CD4-positive, CD25-positive, alpha-beta regulatory T cell (primary cell): ENCODE measurements at regions not wholly inside any gene's neighbourhood (a gene's known extent, or its start where the extent isn't known, plus 50 kb on each side); places are given as distances from the start of the nearest gene placed in this dataset.
"Not testable (repeated sequence)": the region's sequence is repeated elsewhere in the genome, so short reads cannot be mapped to it uniquely, and the experiment has no call there.

Experiments
- ATAC-seq, 2 donors: fragments of 150-1000 bp; cut with Tn5 transposase; one replicate each; pipeline ENCODE4 v1.10.0; 2021; ENCODE audit warnings: low read depth in 2 of 2, moderate number of reproducible peaks in 2 of 2, moderate library complexity in 1 of 2
- DNase-seq, 3 donors: peaks; one replicate each; pipeline versions ENCODE4 v3.0.0 to v3.0.0-alpha.2; 2012 to 2022; ENCODE audit warnings: mixed read lengths in 1 of 3
- H3K27ac ChIP-seq: one replicate; pipeline ENCODE4 v1.7.0; 2013; ENCODE audit warnings: mild to moderate bottlenecking, low read length; ENCODE audit not compliant: insufficient read depth, poor library complexity, severe bottlenecking
- H3K27me3 ChIP-seq: one replicate; pipeline ENCODE4 v1.7.0; 2013; ENCODE audit warnings: low read length; ENCODE audit not compliant: control insufficient read depth, insufficient read depth
- H3K36me3 ChIP-seq: one replicate; pipeline ENCODE4 v1.7.0; 2013; ENCODE audit warnings: mild to moderate bottlenecking, low read length, moderate library complexity; ENCODE audit not compliant: control insufficient read depth, insufficient read depth
- H3K4me1 ChIP-seq: 2 replicates; pipeline ENCODE4 v1.7.0; 2013; ENCODE audit warnings: mild to moderate bottlenecking, low read length; ENCODE audit not compliant: insufficient read depth, control insufficient read depth, poor library complexity, severe bottlenecking
- H3K4me3 ChIP-seq: one replicate; pipeline ENCODE4 v1.7.0; 2013; ENCODE audit warnings: low read depth, mild to moderate bottlenecking, low read length, moderate library complexity
- H3K9me3 ChIP-seq, 2 experiments: 1 replicate in 1 of 2; 2 replicates in 1 of 2; pipeline ENCODE4 v1.7.0; 2013; ENCODE audit warnings: low read length in 2 of 2, mild to moderate bottlenecking in 1 of 2, moderate library complexity in 1 of 2; ENCODE audit not compliant: control insufficient read depth in 2 of 2
- H3K27ac Mint-ChIP-seq, 3 donors: one replicate each; pipeline ENCODE4 v1.8.0; 2020 to 2022; ENCODE audit warnings: mild to moderate bottlenecking in 3 of 3, mixed read lengths in 3 of 3, moderate library complexity in 2 of 3
- H3K27me3 Mint-ChIP-seq: one replicate; pipeline ENCODE4 v1.8.0; 2022; ENCODE audit warnings: mild to moderate bottlenecking, mixed read lengths
- H3K36me3 Mint-ChIP-seq: one replicate; pipeline ENCODE4 v1.8.0; 2020; ENCODE audit warnings: mixed read lengths
- H3K4me1 Mint-ChIP-seq, 4 donors: one replicate each; pipeline ENCODE4 v1.8.0; 2020 to 2022; ENCODE audit warnings: mixed read lengths in 4 of 4, mild to moderate bottlenecking in 1 of 4
- H3K4me3 Mint-ChIP-seq, 4 donors: one replicate each; pipeline ENCODE4 v1.8.0; 2020 to 2022; ENCODE audit warnings: mild to moderate bottlenecking in 4 of 4, mixed read lengths in 4 of 4, moderate library complexity in 3 of 4
- H3K9me3 Mint-ChIP-seq, 7 donors: one replicate each; pipeline ENCODE4 v1.8.0; 2020 to 2022; ENCODE audit warnings: mixed read lengths in 7 of 7, mild to moderate bottlenecking in 3 of 7, moderate library complexity in 2 of 7

DNA sequence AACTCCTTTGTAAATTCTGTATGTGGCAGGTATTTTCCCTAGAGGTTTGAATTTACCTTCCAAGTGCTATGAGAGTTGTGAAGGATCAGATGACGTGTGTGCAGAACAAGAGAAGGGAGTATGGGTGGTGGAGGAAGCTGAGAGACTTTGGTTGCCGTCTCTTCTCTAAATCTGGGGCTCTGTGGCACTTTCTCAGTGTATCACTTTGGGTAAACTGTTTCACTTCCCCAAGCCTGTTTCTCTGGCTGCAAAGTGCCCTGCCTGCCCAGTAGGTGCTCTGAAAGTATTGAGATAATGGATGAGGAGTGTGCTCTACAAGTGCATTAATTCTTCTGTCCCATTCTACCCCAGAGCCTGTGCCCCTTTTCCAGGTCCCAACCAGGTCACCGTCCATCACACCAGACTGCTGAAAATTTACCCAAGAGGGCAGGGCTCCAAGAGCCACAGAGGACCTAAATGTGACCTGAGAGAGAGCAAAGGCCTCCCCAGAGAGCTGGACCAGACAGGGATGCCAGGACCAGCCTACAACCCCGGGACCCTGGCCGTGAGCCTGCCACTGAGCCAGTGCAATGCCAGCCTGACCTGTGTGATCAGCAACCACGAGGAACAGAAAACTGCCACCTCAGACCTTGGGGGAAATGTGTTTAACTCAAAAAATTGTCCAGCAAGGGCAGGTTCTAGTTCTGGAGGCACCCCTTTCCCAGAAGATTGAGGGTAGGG, 131.6 kb upstream of the ETV3 start:
- no peak overlapping the region for H3K4me3 ChIP-seq
- no peaks in the 10 kb centered on the region for H3K9me3 ChIP-seq
- DNase-seq (no peak), ATAC-seq (no peak)
- no peak overlapping the region for H3K27ac ChIP-seq
- H3K9me3 Mint-ChIP-seq, result no peaks in the 10 kb centered on the region
- peaks cover 2% of the 10 kb centered on the region for H3K27me3 ChIP-seq
- H3K27ac Mint-ChIP-seq, result no peak overlapping the region
- no peaks in the 10 kb centered on the region for H3K36me3 Mint-ChIP-seq
- H3K4me1 ChIP-seq, result no peaks in the 10 kb centered on the region
- no peaks in the 10 kb centered on the region for H3K36me3 ChIP-seq
- H3K4me1 Mint-ChIP-seq, result no peaks in the 10 kb centered on the region
- no peak overlapping the region for H3K4me3 Mint-ChIP-seq
- peaks cover 13% of the 10 kb centered on the region for H3K27me3 Mint-ChIP-seq

DNA sequence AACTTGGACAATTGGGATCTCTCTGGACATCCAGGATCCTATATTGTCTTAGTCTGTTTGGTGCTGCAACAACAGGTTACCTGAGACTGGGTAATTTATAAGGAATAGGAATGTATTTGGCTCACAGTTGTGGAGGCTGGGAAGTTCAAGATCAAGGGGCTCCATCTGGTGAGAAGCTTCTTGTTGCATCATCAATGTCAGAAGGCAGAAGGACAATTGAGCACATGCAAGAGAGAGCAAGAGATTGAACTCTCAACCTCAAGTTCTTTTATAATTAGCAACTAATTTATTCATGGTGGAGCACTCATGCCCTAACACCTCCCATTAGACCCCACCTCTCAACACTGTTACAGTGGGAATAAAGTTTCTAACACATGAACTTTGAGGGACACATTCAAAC, 124.7 kb upstream of the ETV3 start:
- H3K9me3 ChIP-seq, result peaks cover 0 to 3% of the 10 kb centered on the region in 2 experiments
- no peaks in the 10 kb centered on the region for H3K36me3 ChIP-seq
- no peaks in the 10 kb centered on the region for H3K4me1 ChIP-seq
- ATAC-seq (no peak), DNase-seq (no peak)
- H3K27me3 ChIP-seq, result peaks cover 2% of the 10 kb centered on the region
- peaks cover 0 to 8% (median 5%) of the 10 kb centered on the region in 7 donors for H3K9me3 Mint-ChIP-seq
- H3K4me1 Mint-ChIP-seq, result no peaks in the 10 kb centered on the region
- no peak overlapping the region for H3K27ac ChIP-seq
- H3K36me3 Mint-ChIP-seq, result no peaks in the 10 kb centered on the region
- no peak overlapping the region for H3K4me3 ChIP-seq
- H3K27me3 Mint-ChIP-seq, result peaks cover 17% of the 10 kb centered on the region
- no peak overlapping the region for H3K4me3 Mint-ChIP-seq
- no peak overlapping the region for H3K27ac Mint-ChIP-seq

DNA sequence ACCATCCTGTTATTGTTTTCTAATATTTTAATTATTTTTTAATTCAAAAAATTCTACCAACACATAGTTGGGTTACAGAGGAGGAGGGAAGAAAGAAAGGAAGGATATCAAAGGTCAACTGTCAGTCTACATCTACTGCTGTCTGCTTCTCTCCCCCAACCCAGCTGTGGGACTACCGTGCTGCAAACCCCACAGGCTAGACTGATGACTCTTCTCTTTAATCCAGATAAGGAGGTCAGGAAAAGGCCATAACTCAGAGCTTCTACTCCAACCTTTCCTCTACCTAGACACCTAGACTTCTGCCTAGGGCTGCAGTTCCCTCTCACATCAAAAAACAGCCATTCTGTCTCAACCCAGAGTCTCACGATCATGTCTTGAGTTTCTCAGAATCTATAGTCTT, 124.2 kb upstream of the ETV3 start:
- H3K4me1 Mint-ChIP-seq, result no peaks in the 10 kb centered on the region
- H3K4me3 Mint-ChIP-seq, result no peak overlapping the region
- H3K27me3 ChIP-seq, result no peaks in the 10 kb centered on the region

DNA sequence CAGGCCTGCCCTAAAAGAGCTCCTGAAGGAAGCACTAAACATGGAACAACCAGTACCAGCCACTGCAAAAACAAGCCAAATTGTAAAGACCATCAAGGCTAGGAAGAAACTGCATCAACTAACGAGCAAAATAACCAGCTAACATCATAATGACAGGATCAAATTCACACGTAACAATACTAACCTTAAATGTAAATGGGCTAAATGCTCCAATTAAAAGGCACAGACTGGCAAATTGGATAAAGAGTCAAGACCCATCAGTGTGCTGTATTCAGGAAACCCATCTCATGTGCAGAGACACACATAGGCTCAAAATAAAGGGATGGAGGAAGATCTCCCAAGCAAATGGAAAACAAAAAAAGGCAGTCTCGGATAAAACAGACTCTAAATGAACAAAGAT, 117.7 kb upstream of the ETV3 start:
- ATAC-seq, H3K4me1 Mint-ChIP-seq, H3K36me3 ChIP-seq, H3K36me3 Mint-ChIP-seq, H3K27me3 ChIP-seq, H3K4me3 ChIP-seq, H3K27ac ChIP-seq, H3K9me3 ChIP-seq, H3K27ac Mint-ChIP-seq, H3K4me1 ChIP-seq, DNase-seq, H3K4me3 Mint-ChIP-seq: not testable (repeated sequence)
- peaks cover 17% of the 10 kb centered on the region for H3K27me3 Mint-ChIP-seq
- peaks cover 0 to 14% (median 6%) of the 10 kb centered on the region in 7 donors for H3K9me3 Mint-ChIP-seq

More for the DNA sequence above, 124.2 kb upstream of the ETV3 start:
- Mint-ChIP-seq H3K27me3 (peaks cover 19% of the 10 kb centered on the region), H3K36me3 (no peaks in the 10 kb centered on the region), H3K27ac (no peak overlapping the region), H3K9me3 (peaks cover 0 to 8% (median 5%) of the 10 kb centered on the region in 7 donors)
- DNase-seq, result no peak
- Histone ChIP-seq H3K36me3 (no peaks in the 10 kb centered on the region), H3K9me3 (peaks cover 0 to 3% of the 10 kb centered on the region in 2 experiments), H3K4me3 (no peak overlapping the region), H3K27ac (no peak overlapping the region), H3K4me1 (no peaks in the 10 kb centered on the region)
- no peak for ATAC-seq

DNA sequence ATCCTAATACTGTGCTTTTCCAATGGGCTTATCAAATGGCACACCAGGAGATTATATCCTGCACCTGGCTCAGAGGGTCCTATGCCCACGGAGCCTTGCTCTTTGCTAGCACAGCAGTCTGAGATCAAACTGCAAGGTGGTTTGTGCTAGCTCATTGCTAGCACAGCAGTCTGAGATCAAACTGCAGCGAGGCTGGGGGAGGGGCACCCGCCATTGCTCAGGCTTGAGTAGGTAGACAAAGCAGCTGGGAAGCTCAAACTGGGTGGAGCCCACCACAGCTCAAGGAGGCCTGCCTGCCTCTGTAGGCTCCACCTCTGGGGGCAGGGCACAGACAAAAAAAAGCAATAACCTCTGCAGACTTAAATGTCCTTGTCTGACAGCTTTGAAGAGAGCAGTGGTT, 116.0 kb upstream of the ETV3 start:
- not testable (repeated sequence) for H3K9me3 ChIP-seq, H3K36me3 Mint-ChIP-seq, H3K27ac ChIP-seq, H3K4me1 Mint-ChIP-seq, H3K27me3 ChIP-seq, H3K4me3 ChIP-seq, DNase-seq, H3K27ac Mint-ChIP-seq, ATAC-seq, H3K4me1 ChIP-seq, H3K9me3 Mint-ChIP-seq, H3K36me3 ChIP-seq, H3K4me3 Mint-ChIP-seq
- peaks cover 17% of the 10 kb centered on the region for H3K27me3 Mint-ChIP-seq

DNA sequence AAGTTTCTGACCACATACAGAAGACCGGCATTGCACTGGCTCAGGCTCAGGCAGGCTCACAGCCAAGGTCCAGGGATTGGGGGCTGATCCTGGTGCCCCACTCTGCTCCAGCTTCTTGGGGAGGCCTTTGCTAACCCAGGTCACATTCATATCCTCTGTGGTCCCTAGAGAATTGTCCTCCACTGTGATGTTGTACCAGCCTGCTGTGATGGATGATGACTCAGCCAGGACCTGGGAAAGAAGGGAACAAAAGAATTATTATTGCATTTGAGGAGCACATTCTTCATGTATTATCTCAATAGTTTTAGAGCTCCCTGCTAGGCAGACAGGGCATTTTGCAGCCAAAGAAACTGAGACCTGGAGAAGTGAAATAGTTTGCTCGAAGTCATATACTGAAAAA, 114.3 kb upstream of the ETV3 start:
- H3K27ac ChIP-seq, result no peak overlapping the region
- peaks cover 7% of the 10 kb centered on the region for H3K27me3 ChIP-seq
- H3K4me3 ChIP-seq, result no peak overlapping the region
- peaks cover 0 to 9% (median 3%) of the 10 kb centered on the region in 7 donors for H3K9me3 Mint-ChIP-seq
- H3K4me1 ChIP-seq, result no peaks in the 10 kb centered on the region
- H3K27ac Mint-ChIP-seq, result no peak overlapping the region
- H3K9me3 ChIP-seq, result no peaks in the 10 kb centered on the region
- no peaks in the 10 kb centered on the region for H3K36me3 Mint-ChIP-seq
- DNase-seq, result no peak
- H3K27me3 Mint-ChIP-seq, result peaks cover 12% of the 10 kb centered on the region
- no peaks in the 10 kb centered on the region for H3K4me1 Mint-ChIP-seq
- ATAC-seq, result no peak
- no peak overlapping the region for H3K4me3 Mint-ChIP-seq
- no peaks in the 10 kb centered on the region for H3K36me3 ChIP-seq

DNA sequence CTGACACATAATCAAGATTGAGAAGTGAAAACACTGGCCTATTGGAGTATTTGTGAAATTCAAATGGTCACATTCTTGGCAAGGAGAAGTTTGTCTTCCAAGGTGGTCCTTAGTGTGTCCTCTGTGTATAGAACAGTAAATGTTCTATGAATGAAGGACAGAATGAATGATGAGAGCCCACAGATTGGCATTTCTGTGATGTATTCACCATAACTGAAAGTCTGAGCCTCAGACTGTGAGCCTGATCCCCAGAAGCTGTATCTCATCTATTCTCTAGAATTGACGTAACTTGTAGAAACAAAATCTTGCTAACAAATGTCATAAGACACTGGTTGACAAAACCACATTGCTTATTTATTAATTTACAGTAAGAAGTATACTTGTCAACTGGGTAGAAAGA, 111.5 kb upstream of the ETV3 start:
- no peak overlapping the region for H3K27ac ChIP-seq
- no peak overlapping the region for H3K27ac Mint-ChIP-seq
- peaks cover 0 to 12% (median 4%) of the 10 kb centered on the region in 7 donors for H3K9me3 Mint-ChIP-seq
- H3K27me3 ChIP-seq, result peaks cover 24% of the 10 kb centered on the region
- DNase-seq (no peak), ATAC-seq (no peak)
- peaks cover 10% of the 10 kb centered on the region for H3K27me3 Mint-ChIP-seq
- no peaks in the 10 kb centered on the region for H3K4me1 Mint-ChIP-seq
- H3K4me3 Mint-ChIP-seq, result no peak overlapping the region
- no peaks in the 10 kb centered on the region for H3K4me1 ChIP-seq
- H3K36me3 Mint-ChIP-seq, result peaks cover 3% of the 10 kb centered on the region
- H3K9me3 ChIP-seq, result peaks cover 0 to 2% of the 10 kb centered on the region in 2 experiments
- H3K36me3 ChIP-seq, result no peaks in the 10 kb centered on the region
- no peak overlapping the region for H3K4me3 ChIP-seq

DNA sequence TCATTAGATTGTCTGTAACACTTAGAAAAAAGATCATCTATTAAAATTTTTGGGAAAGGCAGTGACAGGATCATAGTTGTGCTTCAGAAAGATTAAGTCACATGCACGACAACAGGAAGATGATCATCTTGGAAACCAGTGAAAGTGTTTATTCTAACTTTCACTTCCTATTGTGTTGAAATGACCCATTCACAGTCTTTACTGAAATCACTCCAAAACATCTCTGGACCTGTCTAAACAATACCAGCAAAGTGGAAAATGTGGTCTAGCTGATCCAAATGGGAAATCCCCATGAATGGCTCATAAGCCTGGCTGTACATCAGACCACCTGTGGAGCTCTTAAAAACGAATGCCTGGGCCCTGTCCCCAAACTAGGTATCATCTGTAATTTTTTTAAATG, 111.1 kb upstream of the ETV3 start:
- Mint-ChIP-seq H3K36me3 (peaks cover 3% of the 10 kb centered on the region), H3K4me1 (no peaks in the 10 kb centered on the region), H3K27ac (no peak overlapping the region), H3K9me3 (peaks cover 0 to 14% (median 4%) of the 10 kb centered on the region in 7 donors), H3K4me3 (no peak overlapping the region), H3K27me3 (peaks cover 8% of the 10 kb centered on the region)
- Histone ChIP-seq H3K9me3 (peaks cover 0 to 2% of the 10 kb centered on the region in 2 experiments), H3K27ac (no peak overlapping the region), H3K27me3 (peaks cover 24% of the 10 kb centered on the region), H3K36me3 (no peaks in the 10 kb centered on the region), H3K4me1 (no peaks in the 10 kb centered on the region), H3K4me3 (no peak overlapping the region)
- DNase-seq (no peak), ATAC-seq (no peak)
